Endothelial cell of umbilical vein (primary cell): ENCODE measurements at regions not wholly inside any gene's neighbourhood (a gene's known extent, or its start where the extent isn't known, plus 50 kb on each side); places are given as distances from the start of the nearest gene placed in this dataset.

Experiments
- CTCF ChIP-seq, 2 donors: IDR thresholded peaks; 1 replicate in 1 of 2; 2 replicates in 1 of 2; pipeline ENCODE4 v1.5.1; 2011; ENCODE audit warnings: low read length in 2 of 2, mild to moderate bottlenecking in 2 of 2, moderate library complexity in 2 of 2, control low read depth in 1 of 2, inconsistent platforms in 1 of 2, low read depth in 1 of 2; ENCODE audit not compliant: insufficient read depth in 1 of 2; ENCODE audit errors: extremely low read depth in 1 of 2
- EZH2 ChIP-seq: IDR thresholded peaks from 2 replicates; pipeline ENCODE4 v1.6.1; 2012; ENCODE audit warnings: borderline replicate concordance, low read depth, mild to moderate bottlenecking, moderate library complexity, low read length, inconsistent platforms; ENCODE audit not compliant: severe bottlenecking
- FOS ChIP-seq: IDR thresholded peaks from 2 replicates; pipeline ENCODE4 v1.6.1; 2011; ENCODE audit warnings: mild to moderate bottlenecking, low read length, moderate library complexity, borderline replicate concordance; ENCODE audit not compliant: insufficient read depth
- GATA2 ChIP-seq: IDR thresholded peaks from 2 replicates; pipeline ENCODE4 v1.7.0; 2011; ENCODE audit warnings: low read depth, mild to moderate bottlenecking, moderate library complexity, mixed read lengths, low read length; ENCODE audit not compliant: insufficient read length, insufficient read depth
- JUN ChIP-seq: IDR thresholded peaks from 2 replicates; pipeline ENCODE4 v1.6.1; 2011; ENCODE audit warnings: borderline replicate concordance, low read depth; ENCODE audit not compliant: insufficient read length, insufficient read depth
- MYC ChIP-seq: IDR thresholded peaks from one replicate; pipeline ENCODE4 v1.6.1; 2011; ENCODE audit warnings: mild to moderate bottlenecking, low read depth, low read length
- POLR2A ChIP-seq: IDR thresholded peaks from 2 replicates; pipeline ENCODE4 v1.6.1; 2012; ENCODE audit warnings: low read depth, mild to moderate bottlenecking, control low read depth, low read length
- POLR2AphosphoS5 ChIP-seq: IDR thresholded peaks from 2 replicates; pipeline ENCODE4 v1.6.1; 2012; ENCODE audit warnings: low read depth, mild to moderate bottlenecking, control low read depth, low read length, moderate library complexity; ENCODE audit not compliant: insufficient read depth
- TF ChIP-seq, protein P1 (sequence below): IDR thresholded peaks from 2 replicates; pipeline ENCODE4 v1.6.1; 2011; ENCODE audit not compliant: insufficient read depth, insufficient read length

DNA sequence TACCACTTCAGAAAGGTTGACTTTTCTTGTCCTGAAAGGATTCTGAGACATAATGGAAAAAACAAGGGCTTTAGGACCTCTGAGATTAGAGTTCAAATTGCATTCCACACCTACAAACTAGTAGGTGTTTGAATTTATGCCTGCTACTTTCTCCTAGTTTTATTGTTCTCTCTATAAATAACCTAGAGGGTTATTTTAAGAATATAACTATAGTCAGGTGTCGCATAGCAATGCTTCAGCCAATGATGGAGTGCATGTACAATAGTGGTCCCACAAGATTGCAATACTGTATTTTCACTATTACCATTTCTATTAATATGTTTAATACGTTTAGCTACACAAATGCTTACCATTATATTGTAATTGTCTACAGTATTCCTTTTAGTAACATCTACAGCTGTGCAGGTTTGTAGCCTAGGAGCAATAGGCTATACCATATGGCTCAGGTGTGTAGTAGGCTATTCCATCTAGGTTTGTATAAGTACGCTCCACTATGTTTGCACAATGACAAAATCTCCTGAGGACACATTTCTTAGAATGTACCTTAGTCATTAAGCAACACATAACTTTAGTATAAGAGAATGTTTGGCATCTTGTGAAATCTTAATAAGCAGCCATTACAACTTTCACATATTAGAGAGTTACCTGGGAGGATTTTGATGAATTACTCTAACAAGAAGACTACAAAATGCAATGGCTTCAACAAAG is 1352.5 kb downstream of the ZPLD1 start:
- no peak for TF ChIP-seq CTCF (IDR thresholded peaks at IDR 0.05; ENCODE audit: extremely low read depth in 1 of 2, insufficient read depth in 1 of 2, low read depth in 1 of 2, low read length in 2 of 2)
- no peak for TF ChIP-seq POLR2AphosphoS5
- TF ChIP-seq POLR2A = no peak
- TF ChIP-seq EZH2 = no peak
- TF ChIP-seq JUN = no peak
- TF ChIP-seq MYC = no peak
- TF ChIP-seq, protein P1, sequence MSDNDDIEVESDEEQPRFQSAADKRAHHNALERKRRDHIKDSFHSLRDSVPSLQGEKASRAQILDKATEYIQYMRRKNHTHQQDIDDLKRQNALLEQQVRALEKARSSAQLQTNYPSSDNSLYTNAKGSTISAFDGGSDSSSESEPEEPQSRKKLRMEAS = no peak
- no peak for TF ChIP-seq GATA2
- TF ChIP-seq FOS = no peak
